Skeletal muscle tissue (tissue), 3 donors: ENCODE measurements at regions not wholly inside any gene's neighbourhood (a gene's known extent, or its start where the extent isn't known, plus 50 kb on each side); places are given as distances from the start of the nearest gene placed in this dataset.

ENCODE experiments used
- H3K27ac ChIP-seq: one replicate; pipeline ENCODE4 v1.7.0; 2013; ENCODE audit warnings: mild to moderate bottlenecking, low read depth, low read length, inconsistent platforms
- H3K27me3 ChIP-seq, 3 donors: one replicate each; pipeline ENCODE4 v1.7.0; 2013; ENCODE audit warnings: low read length in 3 of 3; ENCODE audit not compliant: control insufficient read depth in 3 of 3, insufficient read depth in 3 of 3
- H3K36me3 ChIP-seq, 3 donors: one replicate each; pipeline ENCODE4 v1.7.0; 2013; ENCODE audit warnings: low read length in 3 of 3; ENCODE audit not compliant: control insufficient read depth in 3 of 3, insufficient read depth in 3 of 3
- H3K4me1 ChIP-seq, 3 donors: one replicate each; pipeline ENCODE4 v1.7.0; 2013; ENCODE audit warnings: low read length in 3 of 3, mild to moderate bottlenecking in 3 of 3; ENCODE audit not compliant: control insufficient read depth in 3 of 3, insufficient read depth in 3 of 3
- H3K4me3 ChIP-seq, 3 donors: one replicate each; pipeline ENCODE4 v1.7.0; 2013; ENCODE audit warnings: low read length in 3 of 3
- H3K9ac ChIP-seq, 3 donors: one replicate each; pipeline ENCODE4 v1.7.0; 2013; ENCODE audit warnings: low read length in 3 of 3, mild to moderate bottlenecking in 3 of 3, moderate library complexity in 2 of 3, low read depth in 1 of 3
- H3K9me3 ChIP-seq, 3 donors: one replicate each; pipeline ENCODE4 v1.7.0; 2013; ENCODE audit warnings: low read length in 3 of 3; ENCODE audit not compliant: control insufficient read depth in 3 of 3
- donor health status: Osteomylitis.

DNA sequence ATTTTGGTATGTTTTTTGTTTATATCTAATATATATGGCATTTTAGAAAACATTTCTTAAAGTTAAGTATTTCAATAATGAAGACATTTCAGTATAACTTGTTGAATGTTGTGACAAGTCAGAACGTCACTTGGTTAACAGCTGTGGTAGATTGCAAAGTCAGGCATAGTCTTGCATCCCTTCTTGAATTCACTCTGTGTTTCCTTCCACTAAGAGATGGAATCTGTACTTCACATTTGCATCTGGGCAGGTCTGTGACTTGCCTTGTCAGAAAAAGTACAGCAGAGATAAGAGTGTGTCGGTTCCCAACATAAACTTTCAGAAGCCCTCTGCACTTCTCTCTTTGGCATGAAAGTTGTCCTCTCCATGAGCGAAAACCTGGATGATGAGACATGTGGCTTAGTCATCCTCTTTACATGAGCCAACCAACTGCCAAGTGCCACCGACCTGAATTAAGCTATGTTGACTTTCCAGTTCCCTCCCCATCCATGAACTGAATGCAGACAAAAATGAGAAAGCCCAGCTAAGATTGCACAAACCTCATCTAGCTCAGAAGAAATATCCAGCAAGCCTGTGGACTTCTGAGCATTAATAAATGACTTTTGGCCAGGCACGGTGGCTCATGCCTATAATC is 1730.2 kb downstream of the MRPL39 start:
- no peaks in the 10 kb centered on the region for H3K27me3 ChIP-seq
- no peak overlapping the region for H3K27ac ChIP-seq
- H3K9ac ChIP-seq = no peak overlapping the region
- H3K36me3 ChIP-seq = no peaks in the 10 kb centered on the region
- no peaks in the 10 kb centered on the region for H3K4me1 ChIP-seq
- no peak overlapping the region for H3K4me3 ChIP-seq
- H3K9me3 ChIP-seq = no peaks in the 10 kb centered on the region

DNA sequence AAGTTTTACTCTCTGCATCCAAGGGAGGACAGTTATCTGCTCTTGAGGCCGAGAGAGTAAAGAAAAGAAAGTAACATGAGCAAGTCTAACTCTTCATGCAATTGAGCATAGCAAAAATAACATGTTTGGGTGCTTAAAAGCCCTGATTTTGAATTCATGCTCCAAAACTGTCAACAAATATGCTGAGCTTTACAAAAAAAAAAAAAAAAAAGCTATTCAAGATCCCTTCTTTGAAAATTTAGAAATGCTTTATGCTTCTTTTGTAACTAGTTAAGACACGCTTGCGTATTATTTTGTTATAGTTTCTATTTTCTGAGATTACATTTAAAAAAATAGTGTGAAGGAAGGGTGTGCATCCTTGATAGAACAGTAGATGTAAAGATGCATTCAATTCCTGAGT is 1733.0 kb downstream of the MRPL39 start:
- no peak overlapping the region for H3K4me3 ChIP-seq
- no peak overlapping the region for H3K9ac ChIP-seq
- H3K36me3 ChIP-seq = no peaks in the 10 kb centered on the region
- H3K27me3 ChIP-seq = no peaks in the 10 kb centered on the region
- H3K9me3 ChIP-seq = no peaks in the 10 kb centered on the region
- no peaks in the 10 kb centered on the region for H3K4me1 ChIP-seq
- no peak overlapping the region for H3K27ac ChIP-seq

DNA sequence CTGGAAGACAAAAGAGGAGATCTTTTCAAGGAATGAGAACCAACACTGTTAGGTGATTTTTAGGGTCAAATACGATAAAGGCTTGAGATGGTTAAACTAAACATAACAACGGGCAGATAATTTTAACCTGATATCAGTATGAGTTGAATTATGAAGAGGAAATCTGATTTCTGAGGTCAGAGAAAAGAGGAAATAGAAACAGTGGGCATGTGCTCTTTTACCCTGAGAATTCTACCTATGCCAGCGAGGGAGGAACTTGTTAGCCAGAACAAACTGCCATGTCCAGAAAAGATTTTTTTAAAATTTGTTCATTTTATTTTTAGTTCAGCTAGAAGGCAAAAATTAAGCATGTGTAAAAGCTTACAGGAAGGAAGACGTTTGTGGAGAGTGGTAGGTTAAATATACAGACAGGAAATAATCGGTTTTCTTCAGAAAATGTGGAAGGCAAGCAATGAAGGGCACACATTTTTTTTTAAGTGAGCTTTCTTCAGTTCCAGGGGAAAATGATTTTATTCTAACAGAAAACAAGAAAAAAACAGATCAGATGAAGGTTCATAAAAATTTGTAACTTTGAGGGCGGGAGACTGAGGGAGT is 1745.3 kb downstream of the MRPL39 start:
- Histone ChIP-seq H3K9ac (no peak overlapping the region), H3K27me3 (no peaks in the 10 kb centered on the region), H3K9me3 (no peaks in the 10 kb centered on the region), H3K36me3 (no peaks in the 10 kb centered on the region), H3K4me1 (no peaks in the 10 kb centered on the region), H3K27ac (no peak overlapping the region), H3K4me3 (no peak overlapping the region)

DNA sequence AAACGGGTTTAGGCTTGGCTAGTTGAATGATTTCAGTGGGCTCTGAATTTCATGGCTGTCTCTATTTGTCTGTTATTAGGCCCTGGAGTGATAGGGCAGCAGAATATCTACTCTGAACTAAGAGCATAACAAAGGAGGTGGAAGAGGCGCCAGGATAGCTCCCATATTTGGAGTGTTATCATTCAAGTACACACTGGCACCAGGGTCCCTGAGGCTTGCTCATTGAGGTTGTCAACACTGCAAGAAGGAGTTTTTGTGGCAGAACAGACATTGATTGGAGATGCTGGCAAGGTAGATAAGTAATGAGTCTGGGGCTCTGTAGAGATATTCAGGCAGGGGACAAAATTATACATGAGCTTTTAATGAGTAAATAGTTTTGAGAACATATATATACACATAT is 1748.4 kb downstream of the MRPL39 start:
- no peaks in the 10 kb centered on the region for H3K27me3 ChIP-seq

DNA sequence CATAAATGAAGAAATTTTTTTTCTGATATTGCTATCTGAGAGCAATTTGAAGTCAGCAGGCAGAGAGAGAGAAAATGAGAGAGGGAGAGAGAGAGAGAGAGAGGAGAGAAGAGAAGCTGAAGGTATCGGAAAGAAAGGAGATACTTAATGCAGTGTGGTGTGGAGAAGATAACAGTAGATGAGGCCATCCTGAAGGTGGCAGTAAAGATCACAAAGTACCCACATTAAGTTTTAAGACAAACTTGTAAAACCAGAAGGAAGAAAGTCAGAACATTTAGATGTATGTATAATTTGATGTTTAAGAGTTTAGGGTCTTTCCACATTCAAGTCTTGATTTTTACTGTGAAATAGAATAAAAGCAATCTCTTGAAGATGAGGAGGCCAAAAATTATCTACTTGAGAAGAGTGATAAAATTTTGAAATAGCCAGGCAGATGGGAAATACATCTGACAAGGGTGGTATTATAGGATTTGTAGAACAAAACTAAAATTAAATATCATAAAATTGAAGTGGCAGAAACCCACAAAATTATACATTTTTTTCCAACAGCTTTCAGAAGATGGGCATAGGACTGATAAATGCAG is 1753.4 kb downstream of the MRPL39 start:
- no peaks in the 10 kb centered on the region for H3K36me3 ChIP-seq
- H3K9me3 ChIP-seq = peaks cover 0 to 2% (median 0%) of the 10 kb centered on the region in 3 donors
- H3K27me3 ChIP-seq = no peaks in the 10 kb centered on the region
- no peak overlapping the region for H3K9ac ChIP-seq
- no peak overlapping the region for H3K27ac ChIP-seq
- H3K4me1 ChIP-seq = no peaks in the 10 kb centered on the region
- no peak overlapping the region for H3K4me3 ChIP-seq

More for the DNA sequence above, 1748.4 kb downstream of the MRPL39 start:
- H3K27ac ChIP-seq = no peak overlapping the region
- no peaks in the 10 kb centered on the region for H3K9me3 ChIP-seq
- no peaks in the 10 kb centered on the region for H3K4me1 ChIP-seq
- no peak overlapping the region for H3K4me3 ChIP-seq
- H3K36me3 ChIP-seq = no peaks in the 10 kb centered on the region
- no peak overlapping the region for H3K9ac ChIP-seq

DNA sequence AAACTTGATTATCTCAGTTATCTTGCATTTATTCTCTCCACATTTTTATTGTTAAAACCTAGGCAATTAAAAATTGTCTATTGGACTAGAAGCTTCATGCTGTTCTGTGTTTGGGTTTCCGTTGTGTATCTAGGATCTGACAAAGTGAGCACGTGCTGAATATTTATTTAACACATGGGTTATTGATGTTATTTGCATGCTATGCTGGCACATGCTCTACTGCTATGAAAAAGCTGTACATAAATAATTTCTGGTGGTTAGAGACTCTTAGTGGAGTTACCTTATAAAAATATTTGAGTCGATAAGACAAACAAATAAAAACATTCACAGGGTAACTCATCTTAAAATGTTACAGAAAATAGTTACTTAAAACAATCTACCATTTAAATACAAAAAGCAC is 1769.7 kb downstream of the MRPL39 start:
- Histone ChIP-seq H3K4me1 (no peaks in the 10 kb centered on the region), H3K9me3 (peaks cover 0 to 5% (median 0%) of the 10 kb centered on the region in 3 donors), H3K4me3 (no peak overlapping the region), H3K9ac (no peak overlapping the region), H3K27me3 (no peaks in the 10 kb centered on the region), H3K36me3 (no peaks in the 10 kb centered on the region), H3K27ac (no peak overlapping the region)

DNA sequence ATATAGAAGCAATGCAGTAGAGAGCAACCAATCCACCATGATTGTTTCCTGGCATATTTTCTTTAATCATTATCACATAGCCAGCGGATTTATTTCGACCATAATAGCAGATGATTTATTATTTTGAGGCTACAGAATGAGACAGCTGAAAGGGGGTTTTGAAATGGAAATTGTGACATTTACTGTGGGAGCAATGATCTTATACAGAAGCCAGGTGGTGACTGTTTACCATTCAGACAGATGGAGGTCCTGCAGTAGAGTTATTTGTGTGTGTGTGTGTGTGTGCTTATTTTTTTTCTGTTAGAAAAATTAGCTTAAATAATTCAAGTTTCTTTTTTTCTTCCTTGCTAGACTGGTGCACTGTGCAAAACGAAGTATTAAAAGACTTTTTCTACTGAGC is 1784.5 kb downstream of the MRPL39 start:
- Histone ChIP-seq H3K27me3 (no peaks in the 10 kb centered on the region), H3K9ac (no peak overlapping the region), H3K4me3 (no peak overlapping the region), H3K27ac (no peak overlapping the region), H3K4me1 (no peaks in the 10 kb centered on the region), H3K9me3 (no peaks in the 10 kb centered on the region), H3K36me3 (no peaks in the 10 kb centered on the region)

DNA sequence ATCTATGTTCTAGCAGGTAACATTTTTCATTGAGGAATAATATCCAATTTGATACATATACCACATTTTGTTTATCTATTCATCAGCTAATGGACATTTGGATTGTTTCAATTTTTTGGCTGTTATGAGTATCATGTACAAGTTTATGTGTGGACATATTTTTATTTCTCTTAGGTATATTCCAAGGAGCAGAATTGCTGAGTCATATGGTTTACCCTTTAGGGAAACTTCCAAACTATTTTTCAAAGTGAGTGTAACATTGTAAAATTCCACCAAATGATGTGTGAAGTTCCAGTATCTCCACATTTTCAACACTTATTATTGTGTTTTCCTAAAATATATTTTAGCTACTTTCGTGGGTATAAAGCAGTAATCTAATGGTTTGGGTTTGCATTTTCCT is 1789.9 kb downstream of the MRPL39 start:
- Histone ChIP-seq H3K9ac (no peak overlapping the region), H3K4me3 (no peak overlapping the region), H3K27ac (no peak overlapping the region), H3K9me3 (peaks cover 0 to 3% (median 0%) of the 10 kb centered on the region in 3 donors), H3K36me3 (no peaks in the 10 kb centered on the region), H3K4me1 (no peaks in the 10 kb centered on the region), H3K27me3 (no peaks in the 10 kb centered on the region)

DNA sequence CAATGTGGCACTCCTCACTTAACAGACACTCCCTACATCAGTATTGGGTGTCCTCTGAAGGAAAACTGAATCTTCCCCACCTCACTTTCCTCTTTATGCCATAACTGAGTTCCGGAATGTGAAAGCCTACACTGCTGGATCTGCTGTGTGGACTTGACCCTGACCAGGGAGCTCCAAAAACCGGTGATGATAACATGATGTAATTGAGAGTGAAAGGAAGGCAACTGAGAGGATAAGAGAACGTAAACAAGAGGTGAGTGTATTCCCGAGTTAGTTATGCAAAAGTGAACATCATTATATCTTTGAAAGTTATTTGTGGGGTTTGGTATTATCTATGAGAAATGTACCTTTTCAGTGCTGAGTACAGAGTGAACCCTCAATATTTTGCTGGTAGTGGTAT is 1794.8 kb downstream of the MRPL39 start:
- H3K27ac ChIP-seq = no peak overlapping the region
- H3K9me3 ChIP-seq = peaks cover 0 to 3% (median 0%) of the 10 kb centered on the region in 3 donors
- H3K27me3 ChIP-seq = no peaks in the 10 kb centered on the region

DNA sequence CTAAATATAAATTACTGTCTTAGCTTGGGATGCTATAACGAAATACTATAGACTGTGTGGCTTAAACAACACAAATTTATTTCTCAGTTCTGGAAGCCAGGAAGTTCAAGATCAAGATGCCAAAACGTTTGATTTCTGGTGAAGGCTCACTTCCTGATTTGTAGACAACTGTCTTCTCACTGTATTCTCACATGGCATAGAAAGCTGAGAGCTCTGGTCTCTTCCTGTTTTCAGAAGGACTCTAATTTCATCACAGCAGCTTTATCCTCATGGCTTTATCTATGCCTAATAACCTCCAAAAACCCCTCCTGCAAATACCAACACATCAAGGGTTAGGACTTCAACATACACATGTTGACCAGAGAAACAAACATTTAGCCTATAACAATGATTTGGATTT is 1795.5 kb downstream of the MRPL39 start:
- Histone ChIP-seq H3K9me3 (peaks cover 0 to 3% (median 0%) of the 10 kb centered on the region in 3 donors), H3K4me3 (no peak overlapping the region), H3K36me3 (no peaks in the 10 kb centered on the region), H3K27ac (no peak overlapping the region), H3K4me1 (no peaks in the 10 kb centered on the region), H3K9ac (no peak overlapping the region), H3K27me3 (no peaks in the 10 kb centered on the region)

More for the DNA sequence above, 1794.8 kb downstream of the MRPL39 start:
- H3K4me3 ChIP-seq = no peak overlapping the region
- no peaks in the 10 kb centered on the region for H3K36me3 ChIP-seq
- H3K9ac ChIP-seq = no peak overlapping the region
- H3K4me1 ChIP-seq = no peaks in the 10 kb centered on the region
